SK-N-SH treated with all-trans-retinoic acid at 6 μM for 48 hours (cell line): ENCODE measurements at regions not wholly inside any gene's neighbourhood (a gene's known extent, or its start where the extent isn't known, plus 50 kb on each side); places are given as distances from the start of the nearest gene placed in this dataset.

ENCODE experiments used
- ARNTL ChIP-seq: fragments of 450-650 bp; formaldehyde crosslinking; IDR thresholded peaks from 2 replicates; pipeline ENCODE4 v1.5.0; 2020; ENCODE audit warnings: low read depth, mild to moderate bottlenecking, moderate library complexity, borderline replicate concordance
- BACH2 ChIP-seq: fragments of 250-450 bp; sonication (Bioruptor Pico); IDR thresholded peaks from 2 replicates; pipeline ENCODE4 v1.9.0; 2021; ENCODE audit warnings: mild to moderate bottlenecking, borderline replicate concordance
- CSRNP3 ChIP-seq: fragments of 250-450 bp; sonication (Bioruptor Pico); IDR thresholded peaks from 2 replicates; pipeline ENCODE4 v1.5.1; 2021; ENCODE audit warnings: mild to moderate bottlenecking, moderate library complexity
- GLIS3 ChIP-seq: fragments of 250-450 bp; sonication (Bioruptor Pico); IDR thresholded peaks from 2 replicates; pipeline ENCODE4 v1.5.0; 2020; ENCODE audit warnings: mild to moderate bottlenecking, moderate library complexity
- OSR1 ChIP-seq: fragments of 250-450 bp; sonication (Bioruptor Pico); IDR thresholded peaks from 2 replicates; pipeline ENCODE4 v1.8.0; 2022; ENCODE audit warnings: moderate library complexity, mild to moderate bottlenecking, inconsistent platforms
- RARB ChIP-seq: fragments of 250-450 bp; sonication (Bioruptor Pico); IDR thresholded peaks from 2 replicates; pipeline ENCODE4 v1.8.0; 2021; ENCODE audit warnings: mild to moderate bottlenecking, moderate library complexity
- TOX ChIP-seq: fragments of 250-450 bp; sonication (Bioruptor Pico); IDR thresholded peaks from 2 replicates; pipeline ENCODE4 v1.8.0; 2021; ENCODE audit warnings: mild to moderate bottlenecking, moderate library complexity, borderline replicate concordance
- ZNF565 ChIP-seq: fragments of 450-650 bp; formaldehyde crosslinking; conservative IDR thresholded peaks from 2 replicates; pipeline ENCODE4 v1.5.0; 2020; ENCODE audit warnings: low read depth, mild to moderate bottlenecking, moderate library complexity
- TF ChIP-seq, protein P1 (sequence below): fragments of 250-450 bp; sonication (Bioruptor Pico); IDR thresholded peaks from 2 replicates; pipeline ENCODE4 v1.8.0; 2020; ENCODE audit warnings: mild to moderate bottlenecking, moderate library complexity, borderline replicate concordance
- TF ChIP-seq, protein P2 (sequence below): fragments of 250-450 bp; sonication (Bioruptor Pico); IDR thresholded peaks from 2 replicates; pipeline ENCODE4 v1.5.0; 2020; ENCODE audit warnings: mild to moderate bottlenecking, moderate library complexity
- TF ChIP-seq, protein P3 (sequence below): fragments of 250-450 bp; sonication (Bioruptor Pico); IDR thresholded peaks from 2 replicates; pipeline ENCODE4 v1.5.1; 2020; ENCODE audit warnings: low read depth, mild to moderate bottlenecking, moderate library complexity

DNA sequence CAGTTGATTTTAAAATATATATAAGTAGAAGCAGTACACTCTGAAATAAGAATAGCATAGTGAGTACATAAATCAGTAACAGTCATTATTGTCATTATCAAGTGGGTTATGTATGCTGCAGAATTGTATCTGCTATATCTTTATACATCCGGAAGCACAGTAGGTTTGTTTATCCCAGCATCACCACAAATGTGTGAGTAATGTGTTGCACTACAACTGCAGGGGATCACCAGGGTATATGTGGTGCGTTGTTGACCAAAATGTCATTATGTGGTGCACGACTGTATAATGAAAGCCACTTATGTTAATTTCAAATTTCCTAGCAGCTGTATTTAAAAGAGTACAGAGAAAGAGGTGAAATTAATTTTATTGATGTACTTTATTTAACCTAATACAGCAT lies 87.7 kb upstream of the GADD45A start:
- TF ChIP-seq ARNTL: no peak
- no peak for TF ChIP-seq GLIS3 (CRISPR knock-in tag)
- TF ChIP-seq RARB (CRISPR knock-in tag): no peak
- TF ChIP-seq, protein P1, sequence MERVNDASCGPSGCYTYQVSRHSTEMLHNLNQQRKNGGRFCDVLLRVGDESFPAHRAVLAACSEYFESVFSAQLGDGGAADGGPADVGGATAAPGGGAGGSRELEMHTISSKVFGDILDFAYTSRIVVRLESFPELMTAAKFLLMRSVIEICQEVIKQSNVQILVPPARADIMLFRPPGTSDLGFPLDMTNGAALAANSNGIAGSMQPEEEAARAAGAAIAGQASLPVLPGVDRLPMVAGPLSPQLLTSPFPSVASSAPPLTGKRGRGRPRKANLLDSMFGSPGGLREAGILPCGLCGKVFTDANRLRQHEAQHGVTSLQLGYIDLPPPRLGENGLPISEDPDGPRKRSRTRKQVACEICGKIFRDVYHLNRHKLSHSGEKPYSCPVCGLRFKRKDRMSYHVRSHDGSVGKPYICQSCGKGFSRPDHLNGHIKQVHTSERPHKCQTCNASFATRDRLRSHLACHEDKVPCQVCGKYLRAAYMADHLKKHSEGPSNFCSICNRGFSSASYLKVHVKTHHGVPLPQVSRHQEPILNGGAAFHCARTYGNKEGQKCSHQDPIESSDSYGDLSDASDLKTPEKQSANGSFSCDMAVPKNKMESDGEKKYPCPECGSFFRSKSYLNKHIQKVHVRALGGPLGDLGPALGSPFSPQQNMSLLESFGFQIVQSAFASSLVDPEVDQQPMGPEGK (CRISPR knock-in tag): no peak
- no peak for TF ChIP-seq CSRNP3 (CRISPR knock-in tag)
- TF ChIP-seq, protein P2, sequence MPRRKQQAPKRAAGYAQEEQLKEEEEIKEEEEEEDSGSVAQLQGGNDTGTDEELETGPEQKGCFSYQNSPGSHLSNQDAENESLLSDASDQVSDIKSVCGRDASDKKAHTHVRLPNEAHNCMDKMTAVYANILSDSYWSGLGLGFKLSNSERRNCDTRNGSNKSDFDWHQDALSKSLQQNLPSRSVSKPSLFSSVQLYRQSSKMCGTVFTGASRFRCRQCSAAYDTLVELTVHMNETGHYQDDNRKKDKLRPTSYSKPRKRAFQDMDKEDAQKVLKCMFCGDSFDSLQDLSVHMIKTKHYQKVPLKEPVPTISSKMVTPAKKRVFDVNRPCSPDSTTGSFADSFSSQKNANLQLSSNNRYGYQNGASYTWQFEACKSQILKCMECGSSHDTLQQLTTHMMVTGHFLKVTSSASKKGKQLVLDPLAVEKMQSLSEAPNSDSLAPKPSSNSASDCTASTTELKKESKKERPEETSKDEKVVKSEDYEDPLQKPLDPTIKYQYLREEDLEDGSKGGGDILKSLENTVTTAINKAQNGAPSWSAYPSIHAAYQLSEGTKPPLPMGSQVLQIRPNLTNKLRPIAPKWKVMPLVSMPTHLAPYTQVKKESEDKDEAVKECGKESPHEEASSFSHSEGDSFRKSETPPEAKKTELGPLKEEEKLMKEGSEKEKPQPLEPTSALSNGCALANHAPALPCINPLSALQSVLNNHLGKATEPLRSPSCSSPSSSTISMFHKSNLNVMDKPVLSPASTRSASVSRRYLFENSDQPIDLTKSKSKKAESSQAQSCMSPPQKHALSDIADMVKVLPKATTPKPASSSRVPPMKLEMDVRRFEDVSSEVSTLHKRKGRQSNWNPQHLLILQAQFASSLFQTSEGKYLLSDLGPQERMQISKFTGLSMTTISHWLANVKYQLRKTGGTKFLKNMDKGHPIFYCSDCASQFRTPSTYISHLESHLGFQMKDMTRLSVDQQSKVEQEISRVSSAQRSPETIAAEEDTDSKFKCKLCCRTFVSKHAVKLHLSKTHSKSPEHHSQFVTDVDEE (CRISPR knock-in tag): no peak
- TF ChIP-seq ZNF565: no peak
- TF ChIP-seq OSR1: no peak
- no peak for TF ChIP-seq BACH2
- TF ChIP-seq, protein P3, sequence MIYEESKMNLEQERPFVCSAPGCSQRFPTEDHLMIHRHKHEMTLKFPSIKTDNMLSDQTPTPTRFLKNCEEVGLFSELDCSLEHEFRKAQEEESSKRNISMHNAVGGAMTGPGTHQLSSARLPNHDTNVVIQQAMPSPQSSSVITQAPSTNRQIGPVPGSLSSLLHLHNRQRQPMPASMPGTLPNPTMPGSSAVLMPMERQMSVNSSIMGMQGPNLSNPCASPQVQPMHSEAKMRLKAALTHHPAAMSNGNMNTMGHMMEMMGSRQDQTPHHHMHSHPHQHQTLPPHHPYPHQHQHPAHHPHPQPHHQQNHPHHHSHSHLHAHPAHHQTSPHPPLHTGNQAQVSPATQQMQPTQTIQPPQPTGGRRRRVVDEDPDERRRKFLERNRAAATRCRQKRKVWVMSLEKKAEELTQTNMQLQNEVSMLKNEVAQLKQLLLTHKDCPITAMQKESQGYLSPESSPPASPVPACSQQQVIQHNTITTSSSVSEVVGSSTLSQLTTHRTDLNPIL (CRISPR knock-in tag): no peak
- no peak for TF ChIP-seq TOX (CRISPR knock-in tag)
